ENCODE measurements at regions not wholly inside any gene's neighbourhood (a gene's known extent, or its start where the extent isn't known, plus 50 kb on each side); places are given as distances from the start of the nearest gene placed in this dataset.

- no peak for TF ChIP-seq ARNT (IDR thresholded peaks at IDR 0.05)
- no peak for TF ChIP-seq BHLHE40 (IDR thresholded peaks at IDR 0.05; ENCODE audit: borderline replicate concordance)
- TF ChIP-seq HDGF (IDR thresholded peaks at IDR 0.05; ENCODE audit: borderline replicate concordance), result no peak
- TF ChIP-seq NFRKB (IDR thresholded peaks at IDR 0.05), result no peak
- no peak for TF ChIP-seq CTBP1 (IDR thresholded peaks at IDR 0.05; ENCODE audit: borderline replicate concordance)
- no peak for TF ChIP-seq SP1 (IDR thresholded peaks at IDR 0.05)
- no peak for TF ChIP-seq PKNOX1 (IDR thresholded peaks at IDR 0.05)
- TF ChIP-seq FOXA1 (IDR thresholded peaks at IDR 0.05), result no peak
- no peak for TF ChIP-seq TARDBP (IDR thresholded peaks at IDR 0.05)
- no peak for TF ChIP-seq FOXM1 (IDR thresholded peaks at IDR 0.05; ENCODE audit: borderline replicate concordance)
- TF ChIP-seq L3MBTL2 (conservative IDR thresholded peaks at IDR 0.05), result no peak
- no peak for TF ChIP-seq FOXK2 (IDR thresholded peaks at IDR 0.05)
- no peak for TF ChIP-seq ZNF384 (IDR thresholded peaks at IDR 0.05)
- no peak for TF ChIP-seq SUZ12 (IDR thresholded peaks at IDR 0.05)
- TF ChIP-seq LEF1 (IDR thresholded peaks at IDR 0.05; ENCODE audit: borderline replicate concordance), result no peak
- no peak for TF ChIP-seq ELF4 (IDR thresholded peaks at IDR 0.05)
- DNase-seq (ENCODE audit: extremely low spot score), result no peak
- ChIA-PET POLR2A (no interaction called here), CTCF (no interaction called here)
Observed at GRCh38 chr11:81995889-81996288, 737.8 kb downstream of the FAM181B start.

- ChIA-PET CTCF (no interaction called here), POLR2A (no interaction called here)
- no peak for TF ChIP-seq SUZ12 (IDR thresholded peaks at IDR 0.05)
- no peak for TF ChIP-seq ARNT (IDR thresholded peaks at IDR 0.05)
- no peak for TF ChIP-seq ELF4 (IDR thresholded peaks at IDR 0.05)
- TF ChIP-seq CTBP1 (IDR thresholded peaks at IDR 0.05; ENCODE audit: borderline replicate concordance), result no peak
- no peak for TF ChIP-seq SP1 (IDR thresholded peaks at IDR 0.05)
- no peak for TF ChIP-seq FOXA1 (IDR thresholded peaks at IDR 0.05)
- TF ChIP-seq FOXM1 (IDR thresholded peaks at IDR 0.05; ENCODE audit: borderline replicate concordance), result no peak
- no peak for TF ChIP-seq PKNOX1 (IDR thresholded peaks at IDR 0.05)
- TF ChIP-seq BHLHE40 (IDR thresholded peaks at IDR 0.05; ENCODE audit: borderline replicate concordance), result no peak
- DNase-seq (ENCODE audit: extremely low spot score), result no peak
Observed at GRCh38 chr11:81993755-81994154, 739.9 kb downstream of the FAM181B start.

- ChIA-PET CTCF (no interaction called here), POLR2A (no interaction called here)
- no peak for DNase-seq (ENCODE audit: extremely low spot score)
- no peak for TF ChIP-seq SP1 (IDR thresholded peaks at IDR 0.05)
- TF ChIP-seq TARDBP (IDR thresholded peaks at IDR 0.05), result no peak
- no peak for TF ChIP-seq NFRKB (IDR thresholded peaks at IDR 0.05)
- TF ChIP-seq LEF1 (IDR thresholded peaks at IDR 0.05; ENCODE audit: borderline replicate concordance), result no peak
- TF ChIP-seq HDGF (IDR thresholded peaks at IDR 0.05; ENCODE audit: borderline replicate concordance), result no peak
- TF ChIP-seq ARNT (IDR thresholded peaks at IDR 0.05), result no peak
- no peak for TF ChIP-seq FOXM1 (IDR thresholded peaks at IDR 0.05; ENCODE audit: borderline replicate concordance)
- TF ChIP-seq SUZ12 (IDR thresholded peaks at IDR 0.05), result no peak
- no peak for TF ChIP-seq FOXA1 (IDR thresholded peaks at IDR 0.05)
- no peak for TF ChIP-seq CTBP1 (IDR thresholded peaks at IDR 0.05; ENCODE audit: borderline replicate concordance)
- TF ChIP-seq L3MBTL2 (conservative IDR thresholded peaks at IDR 0.05), result no peak
- TF ChIP-seq PKNOX1 (IDR thresholded peaks at IDR 0.05), result no peak
- no peak for TF ChIP-seq FOXK2 (IDR thresholded peaks at IDR 0.05)
- TF ChIP-seq ZNF384 (IDR thresholded peaks at IDR 0.05), result no peak
Observed at GRCh38 chr11:81990659-81991443, 742.8 kb downstream of the FAM181B start.

GRCh38 chr11:81989093-81989492 is 744.6 kb downstream of the FAM181B start:
- no peak for DNase-seq (ENCODE audit: extremely low spot score)
- CTCF ChIA-PET, result no interaction called here
- TF ChIP-seq PKNOX1 (IDR thresholded peaks at IDR 0.05) (no peak), TARDBP (IDR thresholded peaks at IDR 0.05) (no peak), ZNF384 (IDR thresholded peaks at IDR 0.05) (no peak), FOXM1 (IDR thresholded peaks at IDR 0.05; ENCODE audit: borderline replicate concordance) (no peak)
- POLR2A ChIA-PET, result no interaction called here

GRCh38 chr11:81987829-81988472 is 745.7 kb downstream of the FAM181B start:
- POLR2A ChIA-PET, result no interaction called here
- no peak for DNase-seq (ENCODE audit: extremely low spot score)
- CTCF ChIA-PET, result no interaction called here
- TF ChIP-seq FOXM1 (IDR thresholded peaks at IDR 0.05; ENCODE audit: borderline replicate concordance) (no peak), SP1 (IDR thresholded peaks at IDR 0.05) (no peak), BHLHE40 (IDR thresholded peaks at IDR 0.05; ENCODE audit: borderline replicate concordance) (no peak), CTBP1 (IDR thresholded peaks at IDR 0.05; ENCODE audit: borderline replicate concordance) (no peak), ZNF384 (IDR thresholded peaks at IDR 0.05) (no peak), L3MBTL2 (conservative IDR thresholded peaks at IDR 0.05) (no peak), NFRKB (IDR thresholded peaks at IDR 0.05) (no peak), PKNOX1 (IDR thresholded peaks at IDR 0.05) (no peak), LEF1 (IDR thresholded peaks at IDR 0.05; ENCODE audit: borderline replicate concordance) (no peak), FOXA1 (IDR thresholded peaks at IDR 0.05) (no peak), ELF4 (IDR thresholded peaks at IDR 0.05) (no peak), ARNT (IDR thresholded peaks at IDR 0.05) (no peak), HDGF (IDR thresholded peaks at IDR 0.05; ENCODE audit: borderline replicate concordance) (no peak), TARDBP (IDR thresholded peaks at IDR 0.05) (no peak), FOXK2 (IDR thresholded peaks at IDR 0.05) (no peak), SUZ12 (IDR thresholded peaks at IDR 0.05) (no peak)
